ENCODE measurements at regions not wholly inside any gene's neighbourhood (a gene's known extent, or its start where the extent isn't known, plus 50 kb on each side); places are given as distances from the start of the nearest gene placed in this dataset.

DNA sequence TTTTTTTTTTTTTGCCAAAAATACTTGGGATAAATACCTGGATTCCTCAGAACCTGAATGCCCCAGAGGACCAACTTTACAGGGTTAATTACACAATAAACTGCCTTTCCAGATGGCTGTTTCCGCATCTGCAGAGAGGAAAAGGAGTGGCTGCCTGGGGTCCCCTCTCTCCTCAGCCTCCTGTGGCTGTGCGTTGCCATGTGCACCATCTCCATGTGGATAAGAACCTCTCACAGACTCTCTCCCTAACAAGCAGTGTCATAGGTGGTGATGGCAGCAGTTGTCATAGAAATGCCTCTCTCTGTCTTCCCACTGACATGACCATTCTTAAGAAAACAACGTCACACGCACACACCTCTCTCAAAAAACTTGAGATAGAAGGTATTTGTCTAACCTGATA is 179.4 kb downstream of the RPLP1 start:
- TF ChIP-seq, protein P1, sequence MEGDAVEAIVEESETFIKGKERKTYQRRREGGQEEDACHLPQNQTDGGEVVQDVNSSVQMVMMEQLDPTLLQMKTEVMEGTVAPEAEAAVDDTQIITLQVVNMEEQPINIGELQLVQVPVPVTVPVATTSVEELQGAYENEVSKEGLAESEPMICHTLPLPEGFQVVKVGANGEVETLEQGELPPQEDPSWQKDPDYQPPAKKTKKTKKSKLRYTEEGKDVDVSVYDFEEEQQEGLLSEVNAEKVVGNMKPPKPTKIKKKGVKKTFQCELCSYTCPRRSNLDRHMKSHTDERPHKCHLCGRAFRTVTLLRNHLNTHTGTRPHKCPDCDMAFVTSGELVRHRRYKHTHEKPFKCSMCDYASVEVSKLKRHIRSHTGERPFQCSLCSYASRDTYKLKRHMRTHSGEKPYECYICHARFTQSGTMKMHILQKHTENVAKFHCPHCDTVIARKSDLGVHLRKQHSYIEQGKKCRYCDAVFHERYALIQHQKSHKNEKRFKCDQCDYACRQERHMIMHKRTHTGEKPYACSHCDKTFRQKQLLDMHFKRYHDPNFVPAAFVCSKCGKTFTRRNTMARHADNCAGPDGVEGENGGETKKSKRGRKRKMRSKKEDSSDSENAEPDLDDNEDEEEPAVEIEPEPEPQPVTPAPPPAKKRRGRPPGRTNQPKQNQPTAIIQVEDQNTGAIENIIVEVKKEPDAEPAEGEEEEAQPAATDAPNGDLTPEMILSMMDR (IDR thresholded peaks at IDR 0.05; ENCODE audit: low read length), result no peak
- TF ChIP-seq EZH2 (IDR thresholded peaks at IDR 0.05; ENCODE audit: borderline replicate concordance, low read length), result no peak
